GM23248 (cell line): ENCODE measurements at regions not wholly inside any gene's neighbourhood (a gene's known extent, or its start where the extent isn't known, plus 50 kb on each side); places are given as distances from the start of the nearest gene placed in this dataset.
"Not testable (repeated sequence)": the region's sequence is repeated elsewhere in the genome, so short reads cannot be mapped to it uniquely, and the experiment has no call there.

Source experiments
- EZH2 ChIP-seq: fragments of 200-600 bp; sonication (generic); IDR thresholded peaks from 2 replicates; pipeline ENCODE4 v1.6.1; 2018; ENCODE audit warnings: antibody characterized with exemption, mild to moderate bottlenecking; ENCODE audit not compliant: insufficient read depth, poor library complexity, severe bottlenecking
- EZH2phosphoT487 ChIP-seq: fragments of 200-600 bp; sonication (generic); IDR thresholded peaks from 2 replicates; pipeline ENCODE4 v1.6.1; 2018; ENCODE audit warnings: antibody characterized with exemption, moderate library complexity, mild to moderate bottlenecking, low read depth; ENCODE audit not compliant: insufficient read depth

- not testable (repeated sequence) for TF ChIP-seq EZH2phosphoT487, EZH2
These were observed 165.8 kb upstream of the KCTD7 start for GRCh38 chr7:66462831-66463230.
